HG03439 (cell line): ENCODE measurements at regions not wholly inside any gene's neighbourhood (a gene's known extent, or its start where the extent isn't known, plus 50 kb on each side); places are given as distances from the start of the nearest gene placed in this dataset.

Experiments
- ATAC-seq: cut with Tn5 transposase; IDR thresholded peaks from one replicate; pipeline ENCODE4 v1.9.1; 2021; ENCODE audit warnings: mild to moderate bottlenecking, moderate library complexity; ENCODE audit not compliant: unreplicated experiment

DNA sequence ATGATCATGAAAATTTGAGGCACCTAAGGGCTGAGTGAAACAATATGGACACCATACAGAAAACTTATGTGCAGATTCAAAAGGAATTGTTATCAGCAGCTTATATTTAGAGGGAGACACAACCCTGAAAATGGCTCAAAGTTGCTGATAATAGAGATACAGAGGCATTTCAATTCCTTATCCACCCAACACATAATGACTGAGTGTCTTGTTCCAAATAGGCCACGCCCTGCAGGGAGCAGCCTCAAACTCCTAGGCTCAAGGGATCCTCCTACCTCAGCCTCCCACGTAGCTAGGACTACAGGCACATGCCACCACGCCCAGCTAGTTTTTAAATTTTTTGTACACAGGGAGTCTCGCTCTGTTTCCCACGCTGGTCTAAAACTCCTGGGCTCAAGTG, 79.0 kb downstream of the LBH start:
- no peak for ATAC-seq

DNA sequence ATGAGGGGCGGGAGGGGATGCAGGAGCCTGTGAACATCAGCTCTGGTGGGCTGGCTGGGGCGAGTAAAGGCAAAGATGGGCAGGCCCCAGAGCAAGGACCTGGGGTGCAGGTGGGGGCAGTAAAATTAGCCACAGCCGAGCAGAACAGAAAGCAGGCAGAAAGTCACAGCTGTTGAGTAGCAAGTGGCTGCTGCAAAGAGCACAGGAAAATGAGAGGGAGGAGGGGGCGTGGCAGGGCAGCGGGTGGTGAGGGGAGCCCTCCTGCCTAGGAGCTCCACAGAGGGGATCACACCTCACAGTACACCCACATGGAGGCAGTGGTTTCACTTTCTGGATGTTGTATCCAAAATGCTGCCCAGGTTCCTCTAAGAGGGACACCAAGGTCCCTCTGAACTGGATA, 79.6 kb downstream of the LBH start:
- no peak for ATAC-seq

DNA sequence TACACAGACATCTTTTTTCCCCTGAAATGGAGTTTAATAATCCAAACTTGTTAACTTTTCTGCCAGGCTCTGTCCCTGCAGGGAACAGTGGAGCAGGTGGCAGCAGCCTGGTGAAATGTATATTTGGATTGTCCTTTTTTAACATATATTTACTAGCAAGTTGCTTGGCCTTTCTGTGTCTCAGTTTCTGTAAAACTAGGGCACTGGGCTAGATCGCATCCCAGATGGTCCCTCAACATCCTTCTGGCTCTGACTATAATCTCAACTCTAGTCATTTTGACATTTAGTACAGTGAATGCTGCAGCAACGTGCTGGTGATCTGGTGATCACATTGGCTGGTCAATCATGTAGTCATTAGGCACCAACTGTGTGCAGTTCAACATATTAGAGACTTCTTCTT, 80.4 kb downstream of the LBH start:
- ATAC-seq = no peak

DNA sequence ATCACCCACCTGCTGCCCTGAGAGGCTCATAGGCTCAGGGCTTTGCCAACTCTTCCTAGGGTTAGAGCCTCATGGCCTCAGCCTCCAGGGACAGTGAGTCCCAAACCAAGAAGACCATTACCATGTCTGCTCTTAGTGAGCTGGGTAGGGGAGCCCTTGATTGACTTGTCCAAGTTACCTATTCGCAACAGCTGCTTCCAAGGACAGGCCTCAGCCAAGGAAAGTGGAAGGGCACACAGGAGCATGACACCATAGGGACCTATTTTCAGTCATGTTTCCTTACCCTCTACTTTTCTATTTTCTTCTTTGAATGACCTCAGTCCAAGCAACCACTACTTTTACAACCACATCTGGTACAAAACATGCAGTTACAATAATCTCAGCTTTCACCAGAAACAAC, 81.6 kb downstream of the LBH start:
- ATAC-seq = no peak

DNA sequence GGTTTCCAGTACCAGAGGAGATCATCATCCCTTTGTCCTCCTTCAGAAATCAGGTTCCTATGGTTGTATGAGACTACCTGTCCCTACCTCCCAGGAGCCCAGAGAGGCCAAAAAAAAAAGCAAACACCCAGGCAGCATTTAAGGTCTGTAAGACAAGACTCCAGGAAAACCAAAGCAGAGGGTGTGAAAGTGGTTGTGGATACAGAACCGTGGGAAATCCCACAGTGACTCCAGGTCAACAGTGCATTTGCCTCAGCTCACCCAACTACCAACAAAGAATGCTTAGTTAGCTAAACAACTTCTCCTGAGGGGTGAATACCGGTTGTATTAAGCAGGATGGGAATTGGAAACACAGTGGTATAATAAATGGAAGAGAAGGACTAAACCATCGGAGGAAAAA, 83.6 kb downstream of the LBH start:
- no peak for ATAC-seq

DNA sequence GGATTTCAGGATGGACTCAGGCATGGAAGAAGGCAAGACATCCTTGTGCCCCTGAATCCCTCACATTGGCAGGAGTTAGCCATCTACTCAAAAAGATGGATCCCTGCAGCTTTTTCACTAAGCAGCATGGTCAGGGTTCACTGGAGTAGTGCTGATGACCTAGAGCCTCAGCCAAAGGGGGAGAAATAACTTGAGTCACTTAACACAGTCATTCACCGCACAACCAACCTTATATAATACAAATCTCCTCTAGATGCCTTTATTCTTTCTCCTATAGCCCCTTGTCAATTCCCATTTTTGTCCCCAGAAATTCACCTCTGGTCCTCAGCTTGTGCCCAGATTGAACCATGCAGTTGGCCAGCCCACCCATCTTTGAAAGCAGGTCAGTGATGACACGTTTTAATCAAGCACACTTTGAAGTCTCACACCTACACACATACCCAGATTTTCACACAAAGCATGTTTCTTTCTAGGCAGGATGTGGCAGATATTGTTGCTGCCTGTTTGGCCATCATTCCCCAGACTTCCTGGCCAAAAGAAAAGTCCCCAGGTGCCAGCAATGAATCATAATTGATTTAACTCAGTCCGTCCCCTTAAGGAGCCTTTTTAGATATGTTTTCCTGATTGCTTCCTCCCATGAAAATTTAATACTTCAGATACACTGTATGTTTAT, 84.2 kb downstream of the LBH start:
- no peak for ATAC-seq

DNA sequence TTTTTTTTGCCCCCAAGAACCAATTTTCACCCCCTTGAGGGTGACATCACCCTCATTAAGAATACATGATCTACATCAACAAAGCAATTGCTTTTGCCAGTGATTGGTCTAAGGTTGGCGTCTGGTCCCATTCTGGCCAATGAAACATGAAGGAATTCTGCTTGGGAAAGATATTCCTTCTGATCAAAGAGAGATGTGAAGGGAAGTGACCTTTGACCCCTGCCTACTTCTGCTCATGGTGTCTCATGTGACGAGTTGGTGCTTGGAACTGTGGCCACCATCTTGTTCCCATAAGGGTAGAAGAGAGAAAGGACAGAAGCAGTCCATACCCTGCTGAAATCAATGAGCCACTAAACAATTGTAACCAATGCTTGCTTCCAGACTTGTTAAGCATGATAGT, 85.1 kb downstream of the LBH start:
- no peak for ATAC-seq

DNA sequence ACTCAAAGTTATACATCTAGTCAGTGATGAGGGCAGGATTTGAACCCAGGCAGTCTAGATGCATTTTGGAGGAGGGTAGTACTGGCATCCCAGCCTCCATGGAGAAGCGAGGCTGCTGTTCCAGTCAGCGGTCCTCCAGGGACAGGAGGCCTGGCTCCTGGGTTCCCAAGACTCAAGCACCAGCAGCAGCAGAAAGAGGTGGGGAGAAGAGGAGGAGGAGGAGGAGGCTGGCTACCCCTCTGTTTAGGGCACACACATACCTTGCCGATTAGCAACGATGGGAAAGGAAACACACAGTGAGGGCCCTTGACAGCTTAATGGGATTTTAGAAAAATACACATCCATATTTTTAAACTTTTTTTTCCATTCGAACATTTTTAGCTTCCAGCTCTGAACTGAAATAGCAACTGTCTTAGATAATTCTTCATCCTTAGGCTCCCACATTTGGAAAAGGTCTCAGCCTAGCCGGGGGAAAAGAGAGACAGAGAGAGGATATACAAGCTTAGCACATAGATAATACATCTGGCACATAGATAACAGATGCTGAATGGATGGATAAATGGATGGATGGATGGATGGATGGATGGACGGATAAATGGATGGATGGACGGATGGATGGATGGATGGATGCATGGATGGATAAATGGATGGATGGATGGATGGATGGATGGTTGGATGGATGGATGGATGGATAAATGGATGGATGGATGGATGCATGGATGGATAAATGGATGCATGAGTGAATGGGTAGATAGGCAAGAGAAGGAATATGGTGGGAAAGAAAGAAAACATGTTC, 87.9 kb downstream of the LBH start:
- ATAC-seq = no peak

DNA sequence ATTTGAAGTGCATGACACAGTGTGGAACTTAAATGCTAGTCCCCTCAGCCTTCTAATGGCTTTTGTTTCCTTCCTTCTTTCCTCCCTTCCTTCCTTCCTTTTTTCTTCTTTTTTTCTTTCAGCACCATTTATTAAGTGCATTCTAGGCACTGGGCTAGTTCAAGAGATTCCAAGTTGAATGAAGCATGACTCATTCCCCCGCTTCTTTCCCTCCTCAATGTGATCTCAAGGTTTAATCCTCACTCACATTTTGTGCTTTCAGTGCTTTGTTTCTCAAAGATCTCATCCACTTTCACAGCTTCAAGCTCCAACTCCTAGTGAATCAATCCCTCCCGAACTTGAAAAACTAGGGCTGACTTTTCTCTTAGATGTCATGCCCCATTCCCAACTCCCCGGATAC, 90.1 kb downstream of the LBH start:
- no peak for ATAC-seq

DNA sequence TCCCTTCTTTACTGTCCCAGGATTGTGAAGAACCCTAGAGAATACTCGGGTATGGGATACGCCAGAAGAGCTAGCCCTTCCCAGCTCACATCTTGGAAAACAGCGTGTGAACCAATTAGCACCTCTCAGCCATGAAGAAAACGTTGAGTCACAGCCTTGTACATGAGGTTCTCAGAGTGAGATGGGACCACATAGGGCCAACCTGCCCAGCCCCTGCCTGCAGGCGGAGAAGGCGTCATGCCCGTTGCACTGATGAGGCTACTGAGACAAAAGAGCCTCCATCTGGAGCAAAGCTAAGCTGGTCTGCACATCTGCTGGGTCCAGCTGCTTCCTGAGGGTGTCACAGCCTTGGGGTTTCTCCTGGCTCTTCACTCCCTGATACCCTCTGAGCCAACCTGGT, 92.2 kb downstream of the LBH start:
- no peak for ATAC-seq

DNA sequence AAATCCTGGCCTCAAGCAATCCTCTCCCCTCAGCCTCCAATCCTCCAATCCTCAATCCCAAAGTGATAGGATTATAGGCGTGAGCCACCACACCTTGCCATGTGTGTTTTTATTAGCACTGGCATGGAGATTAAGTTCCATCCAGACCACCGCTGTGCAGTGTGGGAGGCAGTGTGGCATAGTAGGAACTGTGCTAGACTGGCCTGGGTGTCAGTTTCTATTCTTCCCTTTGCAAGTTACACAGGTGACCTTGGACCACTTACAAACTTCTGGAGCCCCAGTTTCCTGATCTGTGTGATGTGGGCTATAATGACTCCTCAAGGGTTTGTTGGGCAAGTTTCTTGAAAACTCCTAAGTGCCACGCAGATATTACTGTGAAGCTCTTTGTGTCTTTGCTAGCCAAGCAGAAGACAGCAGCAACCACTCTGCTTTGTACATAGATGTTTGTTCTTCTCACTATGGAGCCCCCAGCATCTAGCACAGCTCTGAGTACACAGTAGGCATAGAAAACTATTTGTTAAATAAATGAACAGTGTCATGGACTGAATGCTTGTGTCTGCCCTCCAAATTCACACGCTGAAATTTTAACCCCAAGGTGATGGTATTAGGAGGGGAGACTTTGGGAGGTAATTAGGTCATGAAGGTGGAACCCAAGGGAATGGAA, 93.0 kb downstream of the LBH start:
- no peak for ATAC-seq

DNA sequence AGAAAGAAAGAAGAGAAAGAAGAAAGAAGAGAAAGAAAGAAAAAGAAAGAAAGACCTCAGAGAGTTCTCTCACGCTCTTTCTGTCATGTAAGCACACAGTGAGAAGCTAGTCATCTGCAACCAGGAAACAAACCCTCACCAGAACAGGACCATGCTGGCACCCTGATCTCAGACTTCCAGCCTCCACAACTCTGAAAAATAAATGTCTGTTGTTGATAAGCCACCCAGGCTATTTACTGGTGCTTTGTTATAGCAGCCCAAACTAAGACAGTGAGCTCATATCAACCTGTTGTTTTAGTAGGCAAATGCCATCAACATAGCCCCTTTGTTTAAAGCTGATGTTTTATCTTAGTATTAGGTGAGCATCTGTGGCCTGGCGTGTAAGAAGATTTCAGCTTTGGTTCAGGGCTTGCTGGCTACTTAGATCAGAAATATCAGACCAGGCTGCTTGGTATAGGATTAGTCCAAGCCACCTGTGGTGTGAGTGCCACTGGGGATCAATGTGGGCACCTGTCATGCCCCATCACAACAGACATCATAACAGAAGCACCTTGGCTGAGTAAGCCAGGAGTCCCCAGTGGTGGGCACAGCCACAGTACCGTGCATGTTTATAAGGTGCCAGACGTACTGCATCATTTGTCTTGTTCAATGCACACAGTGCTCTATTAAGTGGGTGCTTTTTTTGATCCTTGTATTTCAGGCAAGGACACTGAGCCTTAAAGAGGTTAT, 94.4 kb downstream of the LBH start:
- ATAC-seq = no peak

DNA sequence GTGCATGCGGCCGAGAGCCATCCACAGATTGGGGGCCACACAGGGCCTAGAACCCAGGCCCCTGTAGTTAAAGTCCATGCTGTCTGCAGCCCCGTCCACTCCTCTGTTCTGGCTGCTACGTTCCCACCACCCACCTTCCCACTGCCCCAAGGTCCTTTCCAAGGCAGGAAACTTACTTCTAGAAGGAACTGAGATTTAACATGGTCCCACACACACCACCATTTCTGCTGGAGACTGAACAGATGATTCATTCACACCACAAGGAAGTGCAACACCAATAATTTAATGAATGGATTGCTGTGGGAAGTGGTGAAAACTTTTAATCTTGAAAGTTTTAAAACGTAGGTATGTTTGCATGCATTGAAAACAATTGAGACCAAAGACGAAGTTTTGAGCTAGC, 95.2 kb downstream of the LBH start:
- no peak for ATAC-seq

DNA sequence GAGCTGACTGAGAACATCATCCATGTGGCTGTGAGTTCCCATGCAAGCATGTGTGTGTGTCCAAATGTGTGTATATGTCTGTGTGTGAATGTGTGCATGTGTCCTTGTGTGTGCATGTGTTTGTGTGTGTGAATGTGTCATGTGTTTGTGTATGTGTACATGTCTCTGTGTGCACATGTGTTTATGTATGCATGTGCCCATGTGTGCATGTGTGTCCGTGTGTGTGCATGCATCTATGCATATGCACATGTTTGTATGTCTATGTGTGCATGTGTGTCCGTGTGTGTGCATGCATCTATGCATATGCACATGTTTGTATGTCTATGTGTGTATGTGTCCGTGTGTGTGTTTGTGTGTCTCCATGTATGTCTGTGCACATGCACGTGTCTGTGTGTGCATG, 99.7 kb downstream of the LBH start:
- ATAC-seq = no peak

DNA sequence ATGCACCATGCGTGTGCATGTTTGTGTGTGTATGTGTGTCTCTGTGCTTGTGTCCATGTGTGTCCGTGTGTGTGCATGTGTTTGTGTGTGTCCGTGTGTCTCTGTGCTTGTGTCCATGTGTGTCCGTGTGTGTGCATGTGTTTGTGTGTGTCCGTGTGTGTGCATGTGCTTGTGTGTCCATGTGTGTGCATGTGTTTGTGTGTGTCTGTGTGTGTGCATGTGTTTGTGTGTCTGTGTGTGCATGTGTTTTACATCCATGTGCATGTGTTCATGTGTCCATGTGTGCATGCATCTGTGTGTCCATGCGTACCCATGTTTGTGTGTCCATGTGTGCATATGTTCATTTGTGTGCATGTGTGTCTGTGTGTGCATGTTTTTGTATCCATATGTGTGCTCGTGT, 100.5 kb downstream of the LBH start:
- ATAC-seq = no peak

DNA sequence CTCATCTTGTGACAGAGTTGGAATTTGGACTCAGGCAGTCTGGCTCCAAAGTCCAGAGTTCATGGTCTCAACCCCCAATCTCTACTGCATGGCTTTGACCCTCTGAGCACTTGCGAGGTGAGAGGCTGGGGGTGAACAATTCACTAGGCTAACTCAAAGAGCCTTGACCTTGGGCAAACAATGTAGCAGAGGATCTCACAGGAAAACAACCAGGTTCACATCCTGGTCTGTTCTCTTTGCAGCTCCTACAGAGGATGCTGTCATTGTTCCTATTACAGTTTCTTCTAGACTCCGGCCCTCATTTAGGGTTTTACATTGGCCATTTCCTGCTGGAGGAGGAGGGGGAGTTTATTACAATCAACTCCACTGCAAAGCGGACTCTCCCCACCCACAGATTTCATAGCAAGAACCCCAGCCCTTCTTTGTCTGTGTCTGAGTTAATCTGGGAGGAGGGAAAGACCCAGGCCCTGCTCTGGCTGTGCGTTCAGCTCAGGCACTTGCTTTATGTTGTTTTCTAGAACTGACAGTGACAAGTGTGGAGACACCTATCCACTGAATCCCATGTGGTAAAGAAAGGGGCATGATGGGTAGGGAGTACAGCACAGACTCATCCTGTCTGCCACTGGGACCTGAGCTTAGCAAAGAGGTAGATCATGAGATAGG, 101.6 kb downstream of the LBH start:
- ATAC-seq = no peak

DNA sequence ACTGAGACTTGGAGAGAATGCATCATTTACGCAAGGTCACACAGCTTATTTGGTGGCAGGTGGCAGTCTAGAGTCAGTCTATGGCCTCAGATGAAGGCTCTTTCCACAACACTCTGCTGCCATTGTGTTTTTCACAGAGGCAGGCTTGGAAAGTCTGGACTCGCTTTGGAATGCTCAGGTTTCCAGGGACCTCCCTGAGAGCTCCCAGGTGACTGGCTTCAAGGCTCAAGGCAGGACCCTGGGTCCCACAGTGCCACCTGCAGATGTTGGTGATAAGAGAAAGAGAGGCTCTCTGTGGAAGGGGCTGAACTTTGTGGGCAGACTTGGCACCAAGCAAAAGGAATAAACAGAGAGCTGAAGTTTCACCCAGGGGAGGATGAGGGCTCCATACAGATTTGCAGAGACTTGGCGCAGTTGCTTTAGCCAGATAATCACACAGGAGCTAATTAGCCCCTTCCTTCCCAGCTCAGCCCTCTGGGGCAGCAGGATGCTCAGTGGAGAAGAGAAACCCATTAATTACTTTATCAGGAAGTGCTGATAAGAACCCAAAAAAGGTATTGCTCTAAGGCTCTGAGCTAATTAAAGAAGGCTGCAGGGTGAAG, 103.5 kb downstream of the LBH start:
- no peak for ATAC-seq

DNA sequence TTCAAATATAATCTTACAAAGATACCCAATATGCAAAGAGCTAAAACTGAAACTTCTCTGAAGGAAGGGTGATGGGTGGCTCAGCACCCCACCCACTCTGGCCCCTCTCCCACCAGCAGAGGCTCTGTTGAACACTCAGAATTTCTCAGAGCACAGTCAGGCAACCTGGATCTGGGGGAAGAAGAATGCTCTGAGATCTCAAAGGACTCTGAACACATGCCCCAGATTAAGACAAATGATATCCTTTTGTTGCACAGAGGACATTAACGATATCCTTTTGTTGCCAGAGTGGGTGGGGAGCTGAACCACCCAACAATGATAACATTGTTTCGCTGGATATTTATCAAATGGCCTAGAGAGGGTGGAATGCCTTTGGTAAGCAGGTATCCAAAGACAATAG, 104.8 kb downstream of the LBH start:
- no peak for ATAC-seq

DNA sequence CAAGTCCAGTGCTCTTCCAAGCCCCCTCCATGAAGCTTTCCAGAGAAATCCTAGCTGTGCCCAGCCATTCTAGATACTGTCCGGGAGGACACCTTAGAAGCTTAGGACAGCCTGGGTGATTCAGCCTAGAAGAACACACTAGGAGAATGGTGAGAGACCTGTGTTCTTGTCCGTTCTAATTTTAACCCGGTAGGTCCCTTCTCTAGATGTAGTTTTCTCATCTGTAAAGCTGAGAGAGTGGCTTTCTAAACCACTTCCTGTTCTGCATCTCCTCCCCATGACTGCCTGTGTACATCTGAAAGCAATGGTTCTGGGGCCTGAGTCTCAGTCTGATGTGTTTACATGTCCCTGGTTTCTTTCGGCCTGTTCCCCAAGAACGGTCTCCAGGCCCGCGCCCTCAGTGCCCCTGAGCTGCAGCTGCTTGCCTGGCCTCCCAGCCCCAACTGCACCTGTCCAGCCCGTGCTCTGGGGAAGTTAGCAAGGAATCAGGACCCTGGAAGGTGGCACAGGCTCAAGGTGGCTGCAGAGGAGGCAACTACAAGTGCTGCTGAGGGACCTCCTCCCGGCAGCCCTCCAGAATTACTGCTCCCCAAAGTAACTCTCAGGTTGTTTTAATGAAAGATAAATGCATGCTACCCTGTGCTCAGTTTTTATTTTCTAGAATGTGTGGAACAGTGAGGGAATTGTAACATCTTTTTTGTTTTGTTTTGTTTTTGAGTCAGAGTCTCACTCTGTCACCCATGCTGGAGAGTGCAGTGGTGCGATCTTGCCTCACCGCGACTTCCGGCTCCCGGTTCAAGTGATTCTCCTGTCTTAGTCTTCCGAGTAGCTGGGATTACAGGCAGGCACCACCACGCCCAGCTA, 105.9 kb downstream of the LBH start:
- ATAC-seq = peak; percentile 90

DNA sequence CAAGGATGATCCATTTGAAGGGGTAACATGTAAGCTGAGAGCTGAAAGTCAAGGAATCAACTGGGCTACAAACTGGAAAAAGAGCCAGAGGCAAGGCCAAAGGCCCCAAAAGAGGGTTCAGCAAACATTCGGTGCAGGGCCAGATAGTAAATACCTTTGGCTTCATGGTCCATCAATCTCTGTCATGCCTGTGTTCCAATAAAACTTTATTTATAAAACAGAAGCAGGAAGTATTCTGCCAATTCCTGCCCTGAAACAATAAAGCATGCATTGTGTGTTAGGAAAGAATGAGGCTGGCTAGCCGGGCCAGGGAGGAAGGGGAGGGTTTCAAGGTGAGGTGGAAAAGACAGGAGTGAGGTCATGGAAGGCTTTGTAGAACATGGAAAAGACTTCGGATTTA, 107.1 kb downstream of the LBH start:
- no peak for ATAC-seq
